DMS79 (cell line): ENCODE measurements at regions not wholly inside any gene's neighbourhood (a gene's known extent, or its start where the extent isn't known, plus 50 kb on each side); places are given as distances from the start of the nearest gene placed in this dataset.
"Not testable (repeated sequence)": the region's sequence is repeated elsewhere in the genome, so short reads cannot be mapped to it uniquely, and the experiment has no call there.

ENCODE experiments used
- DNase-seq: peaks from one replicate; lab custom pipeline; 2025; lab: John Stamatoyannopoulos, UW

GRCh38 chr17:71098071-71098470 is 928.7 kb downstream of the KCNJ2 start:
- DNase-seq, result no peak

GRCh38 chr17:71099003-71099714 is 929.8 kb downstream of the KCNJ2 start:
- DNase-seq, result no peak

DNA sequence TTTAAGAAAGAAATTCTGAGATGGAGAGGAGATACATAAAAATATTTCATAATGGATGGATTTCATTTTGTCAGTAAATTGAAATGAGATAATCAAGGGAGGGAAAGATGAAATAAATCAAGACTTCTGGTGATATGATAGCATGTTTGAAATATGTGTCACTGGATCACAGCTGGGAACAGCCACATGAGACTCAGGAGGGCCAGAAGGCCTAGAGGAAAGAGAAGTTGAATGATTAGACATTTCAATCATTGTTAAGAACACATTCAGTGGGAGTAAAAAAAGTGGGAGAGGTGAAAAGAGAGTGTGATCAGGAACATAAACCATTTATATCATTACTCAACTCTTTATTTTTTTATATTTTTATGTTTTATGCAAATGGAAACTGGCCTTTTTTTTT is 933.4 kb downstream of the KCNJ2 start:
- DNase-seq, result no peak

DNA sequence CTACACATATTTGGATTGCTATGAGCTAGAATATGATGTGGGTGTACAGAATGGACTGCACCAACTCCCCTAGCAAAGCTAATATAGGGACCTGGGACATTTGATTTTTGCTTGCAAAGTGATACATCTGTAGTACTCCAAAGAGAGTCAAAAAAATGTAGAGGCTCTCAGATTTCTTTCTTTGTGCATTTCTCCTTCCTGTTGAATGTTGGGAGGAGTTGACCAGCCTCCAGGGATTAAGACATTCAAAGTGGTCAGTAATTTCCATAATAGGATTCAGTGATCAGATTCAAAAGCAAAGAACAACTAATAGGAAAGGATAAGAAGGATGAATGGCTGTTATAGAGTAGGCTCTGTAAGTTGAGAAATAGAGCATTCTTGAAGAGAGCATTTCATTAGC is 934.9 kb downstream of the KCNJ2 start:
- no peak for DNase-seq

DNA sequence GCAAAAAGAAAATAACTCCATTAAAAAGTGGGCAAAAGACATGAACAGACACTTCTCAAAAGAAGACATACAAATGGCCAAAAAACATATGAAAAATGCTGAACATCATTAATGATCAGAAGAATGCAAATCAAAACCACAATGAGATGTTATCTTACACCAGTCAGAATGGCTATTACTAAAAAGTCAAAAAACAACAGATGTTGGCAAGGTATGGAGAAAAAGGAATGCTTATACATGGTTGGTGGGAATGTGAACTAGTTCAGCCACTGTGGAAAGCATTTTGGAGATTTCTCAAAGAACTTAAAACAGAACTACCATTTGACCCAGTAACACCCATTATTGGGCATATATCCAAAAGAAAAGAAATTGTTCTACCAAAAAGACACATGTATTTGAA is 936.7 kb downstream of the KCNJ2 start:
- DNase-seq, result not testable (repeated sequence)

GRCh38 chr17:71107136-71107535 is 937.8 kb downstream of the KCNJ2 start:
- no peak for DNase-seq

DNA sequence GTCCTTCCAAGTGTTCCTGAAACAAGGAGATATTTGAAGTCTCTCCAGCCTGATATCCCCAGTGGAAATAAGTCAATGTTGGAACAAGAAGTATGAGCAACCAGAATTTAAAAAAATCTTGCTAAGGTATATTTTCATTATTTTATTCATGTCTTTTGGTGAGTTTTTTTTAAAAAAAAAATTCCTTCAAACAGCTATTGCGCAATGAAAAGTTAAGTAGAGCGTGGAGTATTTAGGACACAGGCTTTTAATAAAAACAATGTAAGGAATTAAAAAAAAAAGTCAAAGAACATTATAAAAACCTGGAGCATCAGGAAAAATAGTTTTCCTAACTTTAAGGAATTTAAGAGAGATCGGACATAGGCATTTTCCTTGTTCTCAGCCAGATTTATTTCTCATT is 940.4 kb downstream of the KCNJ2 start:
- no peak for DNase-seq

- no peak for DNase-seq
Measured at GRCh38 chr17:71110326-71110725, 941.0 kb downstream of the KCNJ2 start.

GRCh38 chr17:71111460-71111859 is 942.1 kb downstream of the KCNJ2 start:
- no peak for DNase-seq

DNA sequence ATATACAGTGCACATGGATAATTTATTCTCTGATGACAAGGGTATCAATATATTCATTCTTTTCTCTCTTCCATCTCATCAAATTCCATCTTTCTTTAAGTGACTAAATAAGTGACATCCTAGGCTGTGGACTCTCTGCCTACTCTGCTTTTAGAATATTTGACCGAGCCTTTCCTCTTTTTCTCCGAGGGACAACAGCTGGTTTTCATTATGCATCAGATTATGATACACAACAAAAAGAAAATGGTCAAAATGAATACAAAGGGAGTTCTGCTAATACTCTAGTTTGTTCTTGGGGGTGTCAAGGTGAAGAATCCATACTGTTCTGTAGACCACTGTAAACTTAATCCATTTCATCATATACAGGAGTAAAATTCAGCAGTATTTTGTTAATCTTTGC is 942.6 kb downstream of the KCNJ2 start:
- no peak for DNase-seq

DNA sequence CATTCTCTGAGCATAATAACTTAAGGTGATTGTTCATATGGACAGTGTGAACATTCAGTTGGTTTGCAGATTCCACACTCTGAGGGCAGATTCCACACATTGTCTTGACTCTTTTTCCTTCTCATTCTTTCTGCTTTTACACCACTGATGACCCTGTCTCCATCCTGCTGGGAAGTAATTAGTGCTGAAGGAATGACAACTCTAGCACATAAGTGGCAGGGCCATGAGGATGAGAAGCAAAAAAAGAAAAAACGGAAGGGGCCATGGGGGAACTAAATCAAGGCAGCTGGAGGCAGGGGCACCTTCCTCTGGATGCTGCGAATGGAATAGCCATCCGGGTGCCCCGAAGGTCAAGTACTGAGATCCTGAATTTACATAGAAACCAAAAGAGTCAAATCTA is 944.0 kb downstream of the KCNJ2 start:
- no peak for DNase-seq

DNA sequence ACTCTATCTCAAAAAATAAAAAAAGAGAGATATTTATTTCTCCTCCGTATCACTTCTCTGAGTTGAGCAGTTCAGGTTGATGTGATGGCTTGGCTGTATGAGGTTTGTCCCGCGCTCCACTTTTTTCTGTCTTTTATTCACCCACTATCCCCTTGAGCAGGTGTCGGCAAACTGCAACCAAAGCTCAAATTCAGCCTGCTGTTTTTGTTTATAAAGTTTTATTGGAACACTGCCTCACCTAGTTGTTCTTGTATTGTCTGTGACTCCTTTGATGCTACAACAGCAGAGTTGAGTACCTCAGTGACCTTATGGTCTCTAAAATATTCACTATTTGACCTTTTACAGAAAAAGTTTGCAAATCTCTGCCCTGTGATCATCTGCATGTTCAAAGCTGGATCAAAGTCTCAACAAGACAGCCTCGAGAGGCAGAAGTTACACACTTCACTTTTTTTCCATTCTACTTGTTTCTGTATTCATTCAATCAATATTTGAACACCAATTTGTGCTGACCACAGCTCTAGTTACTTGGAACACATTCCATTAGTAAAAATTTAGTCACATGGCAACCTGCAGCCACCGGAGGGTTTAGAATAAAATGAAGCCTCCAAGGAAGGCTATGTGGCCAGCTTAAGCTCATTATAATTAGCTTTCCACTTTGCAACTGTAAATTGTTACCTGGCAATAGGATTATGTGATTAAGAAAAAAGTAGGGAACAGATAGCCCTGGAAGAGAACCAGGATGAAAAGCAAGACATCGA is 945.8 kb downstream of the KCNJ2 start:
- no peak for DNase-seq

- DNase-seq, result no peak
Measured at GRCh38 chr17:71115669-71115972, 946.3 kb downstream of the KCNJ2 start.

DNA sequence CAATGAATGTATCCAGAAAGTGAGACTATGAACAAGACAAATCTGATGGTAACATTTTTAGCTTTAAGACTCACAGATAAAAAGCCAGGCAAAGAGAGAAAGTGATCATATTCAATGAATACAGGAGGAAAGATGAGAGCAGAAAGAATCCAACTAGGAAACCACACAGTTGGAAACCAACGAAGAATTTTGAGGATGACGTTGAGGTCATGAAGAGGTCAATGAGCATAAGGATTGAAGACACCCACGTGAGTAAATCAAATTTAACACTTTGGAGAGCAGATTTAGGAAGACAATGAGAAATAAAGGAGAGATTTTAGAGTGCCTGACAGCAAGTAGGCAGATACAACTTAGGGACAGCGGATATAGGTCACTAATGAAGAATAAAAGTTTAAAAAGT is 948.1 kb downstream of the KCNJ2 start:
- DNase-seq, result no peak

GRCh38 chr17:71118039-71118438 is 948.7 kb downstream of the KCNJ2 start:
- DNase-seq, result no peak

DNA sequence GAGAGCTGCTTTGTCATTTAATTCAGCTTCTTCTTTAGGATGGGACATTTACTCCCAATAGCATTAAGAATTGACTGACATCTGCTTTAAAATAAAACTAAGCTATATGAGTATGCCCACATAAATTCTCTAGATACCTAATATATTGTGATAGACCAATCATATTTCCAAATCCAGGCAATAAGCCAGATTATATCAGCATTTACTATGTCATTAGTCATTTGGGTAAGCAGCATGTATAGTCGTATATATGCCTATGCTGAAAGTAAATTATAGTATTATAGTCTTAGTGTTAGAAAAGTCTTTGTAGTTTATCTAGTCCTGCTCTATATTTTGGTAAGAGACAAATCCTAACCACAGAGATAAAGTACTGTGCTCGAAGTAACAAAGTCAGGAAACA is 958.1 kb downstream of the KCNJ2 start:
- no peak for DNase-seq

DNA sequence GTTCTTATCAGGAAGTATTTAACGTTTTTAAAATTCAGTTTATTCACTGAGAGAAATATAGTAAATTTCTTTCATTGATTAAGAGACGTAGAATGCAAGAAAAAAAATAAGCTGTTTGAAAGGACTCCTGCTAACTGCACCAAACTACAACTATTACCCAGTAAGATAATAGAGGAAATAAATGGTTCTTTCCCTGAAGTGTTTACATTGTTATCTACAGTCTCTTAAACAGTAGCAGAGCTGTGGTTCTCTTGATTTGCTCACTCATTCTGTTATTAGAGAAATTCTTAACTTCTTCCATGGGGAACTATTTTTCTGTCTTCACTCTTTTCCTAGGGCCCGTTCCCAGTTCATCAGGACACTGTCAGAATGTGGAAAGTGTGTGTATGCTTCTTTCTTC is 973.0 kb downstream of the KCNJ2 start:
- DNase-seq, result no peak

DNA sequence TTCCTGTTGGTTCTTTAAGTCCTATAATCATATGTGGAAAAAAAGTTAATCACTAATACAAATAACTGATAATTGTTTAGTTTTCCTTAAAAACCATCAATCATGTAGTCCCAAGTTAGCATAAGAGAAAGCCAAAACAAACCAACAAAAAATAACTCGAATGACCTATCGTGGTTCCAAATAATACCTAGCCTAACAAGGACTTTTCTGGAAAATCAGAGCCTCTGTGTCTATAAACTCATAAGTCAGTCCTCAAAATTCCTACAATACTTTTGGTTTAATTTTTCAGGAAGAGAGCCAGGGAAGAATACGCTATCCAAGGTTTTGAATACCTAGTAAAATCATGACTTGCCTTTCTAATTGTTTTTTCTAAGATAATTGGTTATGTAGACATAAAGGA is 975.3 kb upstream of the SOX9 start:
- DNase-seq, result no peak

DNA sequence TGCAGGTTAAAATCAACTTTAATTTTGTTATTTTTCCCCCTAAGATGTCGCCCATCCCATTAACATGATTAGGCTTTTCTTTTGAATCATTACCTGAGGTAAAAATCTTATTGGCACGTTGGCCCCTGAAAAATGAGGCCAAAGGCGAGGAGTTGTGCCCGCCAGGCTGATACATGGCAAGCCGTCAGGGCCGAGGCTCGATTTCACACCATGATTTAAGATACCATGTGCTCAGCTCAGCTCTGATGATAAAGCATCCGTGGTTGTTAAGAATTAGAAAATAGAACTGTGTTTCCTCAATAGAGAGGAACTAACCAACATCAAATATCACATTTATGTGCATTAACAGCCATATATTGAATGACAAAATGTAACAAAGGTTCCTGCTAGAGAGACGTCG is 972.9 kb upstream of the SOX9 start:
- no peak for DNase-seq

DNA sequence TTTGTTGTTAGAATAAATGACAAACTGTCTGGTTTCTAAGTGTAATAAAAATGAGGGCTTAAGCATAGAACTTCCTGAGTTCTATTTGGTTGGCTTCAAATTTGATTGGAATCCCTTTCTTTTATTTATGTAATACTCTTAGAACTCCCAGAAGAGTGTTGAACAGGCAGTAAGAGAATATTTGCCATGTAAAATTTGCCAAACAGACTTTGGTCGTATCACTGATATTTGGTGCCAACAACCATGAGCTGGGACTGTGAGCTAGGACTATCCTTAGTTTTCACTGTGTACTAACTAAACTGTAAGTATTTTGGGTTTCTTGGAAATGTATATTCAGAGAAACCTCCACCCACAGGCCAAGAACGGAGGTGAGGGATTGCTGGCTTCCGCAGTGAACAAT is 971.2 kb upstream of the SOX9 start:
- DNase-seq, result no peak

DNA sequence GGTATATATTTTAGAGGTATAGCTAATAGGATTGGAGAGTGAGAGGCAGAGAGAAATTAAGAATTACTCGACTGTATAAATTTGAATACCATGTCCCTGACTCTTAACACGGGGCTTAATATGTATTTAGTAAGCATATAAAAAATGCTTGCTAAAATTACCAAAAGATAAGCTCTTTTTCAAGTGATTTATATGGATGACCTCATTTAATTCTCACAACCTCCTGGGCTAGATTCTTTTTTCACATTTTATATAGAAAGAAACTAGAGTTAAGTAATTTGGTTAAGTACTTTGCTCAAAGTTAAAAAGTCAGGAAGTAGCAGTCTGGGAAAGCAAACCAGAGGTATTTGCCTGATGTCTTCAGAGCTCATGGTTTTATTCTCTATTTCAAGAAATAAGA is 963.5 kb upstream of the SOX9 start:
- no peak for DNase-seq

GRCh38 chr17:71158437-71158836 is 962.4 kb upstream of the SOX9 start:
- no peak for DNase-seq

DNA sequence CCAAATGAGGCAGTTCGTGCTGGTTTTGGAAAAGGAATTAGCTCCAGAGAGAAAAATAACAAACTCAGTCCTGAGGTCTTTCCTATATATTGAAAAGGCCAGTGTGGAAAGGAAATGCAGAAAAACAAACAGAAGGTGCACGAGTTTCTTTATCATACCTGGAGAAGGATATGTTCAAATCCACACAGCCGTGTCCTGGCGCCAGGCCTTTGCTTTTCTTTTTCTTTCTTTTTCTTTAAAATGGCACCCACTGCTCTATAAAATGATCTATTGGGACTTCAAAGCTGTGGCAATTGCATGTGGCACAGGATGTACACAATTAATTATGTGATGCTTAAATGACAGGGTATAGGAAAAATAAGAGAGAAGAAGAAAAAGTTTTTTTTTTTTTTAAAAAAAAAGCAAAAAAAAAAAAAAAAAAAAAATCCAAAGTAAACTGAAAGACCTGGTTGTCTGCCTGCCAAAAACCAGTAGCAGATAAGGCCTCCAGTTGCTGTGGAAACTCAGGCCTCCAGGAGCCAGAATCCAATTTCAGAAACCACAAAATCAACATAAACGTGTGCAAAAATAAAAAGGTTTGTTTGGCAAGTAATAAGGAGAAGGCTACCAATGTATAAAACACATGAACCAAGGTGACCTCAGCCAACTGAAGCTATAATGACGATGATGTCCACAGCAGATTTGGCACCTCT is 957.6 kb upstream of the SOX9 start:
- peak; percentile 55 for DNase-seq

DNA sequence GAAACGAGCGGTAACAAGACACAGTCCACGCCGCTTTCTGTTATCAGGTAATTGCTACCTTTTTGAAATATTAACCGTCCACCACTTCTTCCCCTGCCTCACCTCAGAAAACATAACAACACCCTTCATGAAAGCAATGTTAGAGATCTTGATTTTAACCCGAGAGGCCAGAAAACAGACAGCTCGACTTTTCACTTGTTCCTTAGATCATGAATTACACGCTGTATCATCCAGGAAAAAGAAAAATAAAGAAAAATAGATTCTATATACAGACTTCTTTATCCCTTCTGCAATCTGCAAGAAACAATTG is 957.1 kb upstream of the SOX9 start:
- no peak for DNase-seq
